ACC112 (cell line): ENCODE measurements at regions not wholly inside any gene's neighbourhood (a gene's known extent, or its start where the extent isn't known, plus 50 kb on each side); places are given as distances from the start of the nearest gene placed in this dataset.

Experiments
- H2AFZ ChIP-seq: fragments of 200-600 bp; sonication (generic); one replicate; pipeline ENCODE4 v1.6.0; 2017; ENCODE audit warnings: antibody characterized with exemption, low read length; ENCODE audit not compliant: unreplicated experiment
- H3K27ac ChIP-seq: fragments of 200-600 bp; sonication (generic); 2 replicates; pipeline ENCODE4 v1.5.1; 2014; ENCODE audit warnings: low read depth, mild to moderate bottlenecking, antibody characterized with exemption, low read length, moderate library complexity
- H3K27me3 ChIP-seq: fragments of 200-600 bp; sonication (generic); 2 replicates; pipeline ENCODE4 v1.6.1; 2014; ENCODE audit warnings: mild to moderate bottlenecking, antibody characterized with exemption, low read length, moderate library complexity, mixed read lengths; ENCODE audit not compliant: insufficient read depth
- H3K36me3 ChIP-seq: fragments of 200-600 bp; sonication (generic); 2 replicates; pipeline ENCODE4 v1.6.1; 2016; ENCODE audit warnings: mild to moderate bottlenecking, antibody characterized with exemption, low read length, moderate library complexity, mixed read lengths; ENCODE audit not compliant: insufficient read depth
- H3K4me1 ChIP-seq: fragments of 200-600 bp; sonication (generic); one replicate; pipeline ENCODE4 v1.6.1; 2016; ENCODE audit warnings: low read length, mixed read lengths; ENCODE audit not compliant: insufficient read depth, unreplicated experiment, control insufficient read depth
- H3K4me3 ChIP-seq: fragments of 200-600 bp; sonication (generic); 2 replicates; pipeline ENCODE4 v1.5.1; 2014; ENCODE audit warnings: mild to moderate bottlenecking, low read depth, low read length
- H3K79me2 ChIP-seq: fragments of 200-600 bp; sonication (generic); one replicate; pipeline ENCODE4 v1.6.0; 2016; ENCODE audit warnings: low read length; ENCODE audit not compliant: control insufficient read depth, unreplicated experiment, insufficient read depth

GRCh38 chr10:111999915-112000302 is 183.7 kb downstream of the GPAM start:
- H3K27me3 ChIP-seq: no peaks in the 10 kb centered on the region
- no peak overlapping the region for H3K27ac ChIP-seq
- no peaks in the 10 kb centered on the region for H3K4me1 ChIP-seq
- H3K79me2 ChIP-seq: no peaks in the 10 kb centered on the region
- H3K4me3 ChIP-seq: no peak overlapping the region
- H2AFZ ChIP-seq: no peak overlapping the region
- no peaks in the 10 kb centered on the region for H3K36me3 ChIP-seq

- Histone ChIP-seq H3K4me1 (no peaks in the 10 kb centered on the region), H3K27me3 (no peaks in the 10 kb centered on the region), H3K79me2 (no peaks in the 10 kb centered on the region), H3K36me3 (no peaks in the 10 kb centered on the region), H2AFZ (no peak overlapping the region), H3K27ac (no peak overlapping the region), H3K4me3 (no peak overlapping the region)
These were observed 183.1 kb downstream of the GPAM start for GRCh38 chr10:112000466-112000865.

- H3K79me2 ChIP-seq: no peaks in the 10 kb centered on the region
- H3K4me3 ChIP-seq: no peak overlapping the region
- H3K27ac ChIP-seq: no peak overlapping the region
- no peaks in the 10 kb centered on the region for H3K27me3 ChIP-seq
- no peaks in the 10 kb centered on the region for H3K36me3 ChIP-seq
- H3K4me1 ChIP-seq: no peaks in the 10 kb centered on the region
- H2AFZ ChIP-seq: no peak overlapping the region
These were observed 181.4 kb downstream of the GPAM start for GRCh38 chr10:112002206-112002605.

- H3K27ac ChIP-seq: no peak overlapping the region
- H3K4me3 ChIP-seq: no peak overlapping the region
- H3K4me1 ChIP-seq: no peaks in the 10 kb centered on the region
- H2AFZ ChIP-seq: no peak overlapping the region
- no peaks in the 10 kb centered on the region for H3K79me2 ChIP-seq
- H3K36me3 ChIP-seq: no peaks in the 10 kb centered on the region
- no peaks in the 10 kb centered on the region for H3K27me3 ChIP-seq
These were observed 179.5 kb downstream of the GPAM start for GRCh38 chr10:112004075-112004474.

GRCh38 chr10:112005044-112005443 is 178.5 kb downstream of the GPAM start:
- Histone ChIP-seq H3K79me2 (no peaks in the 10 kb centered on the region), H3K4me1 (no peaks in the 10 kb centered on the region), H3K4me3 (no peak overlapping the region), H3K27ac (no peak overlapping the region), H2AFZ (no peak overlapping the region), H3K36me3 (no peaks in the 10 kb centered on the region), H3K27me3 (no peaks in the 10 kb centered on the region)

- Histone ChIP-seq H3K4me3 (no peak overlapping the region), H3K4me1 (no peaks in the 10 kb centered on the region), H3K27me3 (no peaks in the 10 kb centered on the region), H2AFZ (no peak overlapping the region), H3K79me2 (no peaks in the 10 kb centered on the region), H3K27ac (no peak overlapping the region), H3K36me3 (no peaks in the 10 kb centered on the region)
These were observed 177.2 kb downstream of the GPAM start for GRCh38 chr10:112006407-112006806.

DNA sequence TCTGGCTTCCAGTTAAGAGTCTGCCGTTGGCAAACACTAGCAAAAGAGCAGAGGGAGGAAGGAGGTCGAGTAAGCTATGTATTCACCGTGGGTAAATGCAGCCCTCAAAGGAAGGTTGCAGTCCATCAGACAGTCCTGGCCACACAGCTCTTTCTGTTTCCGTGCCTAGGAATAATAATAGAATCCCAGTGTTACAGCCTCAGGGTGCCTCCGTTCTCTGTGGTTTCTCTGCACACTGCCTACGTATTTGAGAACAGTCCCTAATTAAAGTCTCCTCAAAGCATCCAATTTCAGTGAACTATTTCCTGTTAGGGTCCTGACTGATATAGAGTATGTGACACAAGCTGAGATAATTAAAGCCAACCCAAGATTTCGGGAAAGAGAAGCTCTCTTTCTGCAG is 176.7 kb downstream of the GPAM start:
- H3K4me3 ChIP-seq: no peak overlapping the region
- H3K79me2 ChIP-seq: no peaks in the 10 kb centered on the region

GRCh38 chr10:112022196-112022595 is 161.4 kb downstream of the GPAM start:
- H3K79me2 ChIP-seq: no peaks in the 10 kb centered on the region
- H3K4me3 ChIP-seq: no peak overlapping the region
- H3K27me3 ChIP-seq: no peaks in the 10 kb centered on the region
- no peaks in the 10 kb centered on the region for H3K4me1 ChIP-seq
- no peaks in the 10 kb centered on the region for H3K36me3 ChIP-seq
- no peak overlapping the region for H2AFZ ChIP-seq
- H3K27ac ChIP-seq: no peak overlapping the region

More for the DNA sequence above, 176.7 kb downstream of the GPAM start:
- no peak overlapping the region for H3K27ac ChIP-seq
- no peaks in the 10 kb centered on the region for H3K36me3 ChIP-seq
- H3K4me1 ChIP-seq: no peaks in the 10 kb centered on the region
- H2AFZ ChIP-seq: no peak overlapping the region
- no peaks in the 10 kb centered on the region for H3K27me3 ChIP-seq

GRCh38 chr10:112024079-112024478 is 159.5 kb downstream of the GPAM start:
- no peaks in the 10 kb centered on the region for H3K4me1 ChIP-seq
- no peaks in the 10 kb centered on the region for H3K79me2 ChIP-seq
- no peak overlapping the region for H3K27ac ChIP-seq
- H3K36me3 ChIP-seq: no peaks in the 10 kb centered on the region
- no peak overlapping the region for H2AFZ ChIP-seq
- H3K4me3 ChIP-seq: no peak overlapping the region
- H3K27me3 ChIP-seq: no peaks in the 10 kb centered on the region

DNA sequence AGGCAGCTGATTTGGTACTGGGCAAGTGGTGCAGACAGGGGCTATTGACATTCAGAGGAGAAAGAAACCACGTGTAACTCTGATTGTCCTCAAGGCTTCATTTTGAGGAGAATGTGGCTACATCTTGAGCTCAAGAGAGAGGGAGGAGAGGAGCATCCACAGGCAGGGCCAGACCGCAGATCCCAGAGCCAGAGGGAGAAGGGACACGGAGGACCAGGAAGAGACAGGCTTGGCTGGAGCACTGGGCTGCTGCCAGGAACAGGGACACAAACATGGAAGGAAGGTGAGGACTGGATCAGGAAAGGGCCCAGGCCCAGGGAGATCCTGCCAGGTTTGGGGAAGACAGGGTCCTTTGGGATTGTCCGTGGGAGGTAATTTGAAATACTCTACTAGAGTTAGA is 158.3 kb downstream of the GPAM start:
- Histone ChIP-seq H3K4me1 (no peaks in the 10 kb centered on the region), H3K4me3 (no peak overlapping the region), H3K27ac (no peak overlapping the region), H2AFZ (no peak overlapping the region), H3K27me3 (no peaks in the 10 kb centered on the region), H3K36me3 (no peaks in the 10 kb centered on the region), H3K79me2 (no peaks in the 10 kb centered on the region)

GRCh38 chr10:112026438-112026837 is 157.1 kb downstream of the GPAM start:
- no peak overlapping the region for H3K27ac ChIP-seq
- H3K4me1 ChIP-seq: no peaks in the 10 kb centered on the region
- no peaks in the 10 kb centered on the region for H3K36me3 ChIP-seq

More at GRCh38 chr10:112026438-112026837, 157.1 kb downstream of the GPAM start:
- Histone ChIP-seq H3K27me3 (no peaks in the 10 kb centered on the region), H2AFZ (no peak overlapping the region), H3K79me2 (no peaks in the 10 kb centered on the region), H3K4me3 (no peak overlapping the region)
